HCT116 (cell line): ENCODE measurements at regions not wholly inside any gene's neighbourhood (a gene's known extent, or its start where the extent isn't known, plus 50 kb on each side); places are given as distances from the start of the nearest gene placed in this dataset.

Experiments used
- ATAC-seq: fragments of 200-7000 bp; cut with Tn5 transposase; 2 replicates; pipeline ENCODE4 v1.9.1; 2020; ENCODE audit warnings: mild to moderate bottlenecking, moderate library complexity
- BruUV-seq: library from RNA; stranded (reverse); fragments of 400-500 nt; replicated peaks from 2 replicates; lab custom pipeline; 2021; lab: Mats Ljungman, UMichigan
- CTCF ChIA-PET: fragments of 300-600 bp; sonication (Branson Sonifier 250); formaldehyde crosslinking; loops from one replicate; lab custom pipeline; 2021; ENCODE audit warnings: antibody characterized with exemption; lab: Charles Lee
- POLR2A ChIA-PET: fragments of 300-600, 350-600 bp; sonication (Branson Sonifier 250); formaldehyde crosslinking; loops from one replicate; lab custom pipeline; 2021; ENCODE audit warnings: antibody characterized with exemption; lab: Charles Lee
- RAD21 ChIA-PET, 2 experiments: fragments of 300-600 bp; sonication (Branson Sonifier 250); formaldehyde crosslinking; loops; one replicate each; lab custom pipeline; 2023; ENCODE audit warnings: low total read pairs in 2 of 2; ENCODE audit not compliant: uncharacterized antibody in 2 of 2, unreplicated experiment in 2 of 2, low non-redundant PET in 1 of 2; lab: Charles Lee
- DNase-seq: peaks from one replicate; pipeline ENCODE4 v3.0.0-alpha.2; 2010; ENCODE audit warnings: low read depth, low spot score
- H2AFZ ChIP-seq: fragments of 200-600 bp; shearing (Covaris generic), sonication (generic); 2 replicates; pipeline ENCODE4 v1.6.1; 2017; ENCODE audit warnings: low read depth, mixed run types, mixed read lengths, antibody characterized with exemption, low read length; ENCODE audit not compliant: poor library complexity, severe bottlenecking
- H3K27ac ChIP-seq: 2 replicates; pipeline ENCODE4 v1.5.1; 2012; ENCODE audit warnings: low read depth, low read length
- H3K27me3 ChIP-seq: fragments of 200-600 bp; sonication (generic); 2 replicates; pipeline ENCODE4 v1.6.1; 2016; ENCODE audit warnings: mixed run types, low read length, mixed read lengths; ENCODE audit not compliant: insufficient read depth
- H3K36me3 ChIP-seq, 2 experiments: fragments of 200-500 bp in 1 of 2; fragments of 200-600 bp in 1 of 2; sonication (Bioruptor generic) in 1 of 2; sonication (generic) in 1 of 2; 2 replicates each; pipeline versions ENCODE4 v1.5.1 to v1.6.1; 2014 to 2016; ENCODE audit warnings: low read length in 2 of 2, inconsistent platforms in 1 of 2, mixed read lengths in 1 of 2, mixed run types in 1 of 2; ENCODE audit not compliant: insufficient read depth in 2 of 2, control insufficient read depth in 1 of 2
- H3K4me1 ChIP-seq, 2 experiments: fragments of 200-600 bp in 1 of 2; sonication (generic) in 1 of 2; 2 replicates each; pipeline versions ENCODE4 v1.5.1 to v1.6.1; 2012 to 2017; ENCODE audit warnings: low read length in 2 of 2, inconsistent platforms in 1 of 2, mild to moderate bottlenecking in 1 of 2, mixed read lengths in 1 of 2, mixed run types in 1 of 2, moderate library complexity in 1 of 2; ENCODE audit not compliant: insufficient read depth in 2 of 2, control insufficient read depth in 1 of 2
- H3K4me2 ChIP-seq: fragments of 200-600 bp; sonication (generic); 2 replicates; pipeline ENCODE4 v1.6.1; 2017; ENCODE audit warnings: mixed run types, low read length, mixed read lengths
- H3K4me3 ChIP-seq, 2 experiments: fragments of 200-600 bp in 1 of 2; sonication (generic) in 1 of 2; replicated peaks in 1 of 2; 2 replicates each; pipeline ENCODE4 v1.5.1; 2011 to 2016; ENCODE audit warnings: low read length in 2 of 2, control low read depth in 1 of 2, low read depth in 1 of 2, mild to moderate bottlenecking in 1 of 2, mixed read lengths in 1 of 2, mixed run types in 1 of 2
- H3K79me2 ChIP-seq: fragments of 200-600 bp; sonication (generic); 2 replicates; pipeline ENCODE4 v1.6.1; 2017; ENCODE audit warnings: mild to moderate bottlenecking, mixed run types, low read length, moderate library complexity, mixed read lengths; ENCODE audit not compliant: insufficient read depth
- H3K9ac ChIP-seq: fragments of 200-600 bp; sonication (generic); 2 replicates; pipeline ENCODE4 v1.6.1; 2016; ENCODE audit warnings: low read length, mixed read lengths
- H3K9me2 ChIP-seq: fragments of 200-600 bp; sonication (generic), shearing (Covaris generic); 2 replicates; pipeline ENCODE4 v1.6.1; 2017; ENCODE audit warnings: mixed run types, mild to moderate bottlenecking, moderate library complexity; ENCODE audit not compliant: insufficient read depth
- H3K9me3 ChIP-seq, 2 experiments: fragments of 200-500 bp in 1 of 2; fragments of 200-600 bp in 1 of 2; sonication (Bioruptor generic) in 1 of 2; sonication (generic) in 1 of 2; 2 replicates each; pipeline ENCODE4 v1.6.1; 2014 to 2017; ENCODE audit warnings: low read length in 2 of 2, mixed read lengths in 2 of 2, inconsistent platforms in 1 of 2, low read depth in 1 of 2, mild to moderate bottlenecking in 1 of 2, mixed run types in 1 of 2, moderate library complexity in 1 of 2; ENCODE audit not compliant: control insufficient read depth in 1 of 2, insufficient read depth in 1 of 2
- H4K20me1 ChIP-seq: fragments of 200-600 bp; sonication (generic), shearing (Covaris generic); 2 replicates; pipeline ENCODE4 v1.6.1; 2017; ENCODE audit warnings: mixed run types, mild to moderate bottlenecking, moderate library complexity; ENCODE audit not compliant: insufficient read depth
- CBX3 ChIP-seq: IDR thresholded peaks from 2 replicates; pipeline ENCODE4 v1.6.1; 2012; ENCODE audit warnings: low read depth
- EGR1 ChIP-seq: IDR thresholded peaks from 2 replicates; pipeline ENCODE4 v1.6.1; 2012; ENCODE audit warnings: low read depth
- POLR2A ChIP-seq: IDR thresholded peaks from 2 replicates; pipeline ENCODE4 v1.7.0; 2011; ENCODE audit warnings: borderline replicate concordance; ENCODE audit not compliant: insufficient read depth, insufficient read length; ENCODE audit errors: extremely low read depth
- RAD21 ChIP-seq: IDR thresholded peaks from 2 replicates; pipeline ENCODE4 v1.6.1; 2012; ENCODE audit warnings: low read depth, mild to moderate bottlenecking
- TCF7L2 ChIP-seq: IDR thresholded peaks from 2 replicates; pipeline ENCODE4 v1.7.0; 2011; ENCODE audit warnings: borderline replicate concordance, inconsistent platforms; ENCODE audit not compliant: insufficient read depth, insufficient read length; ENCODE audit errors: extremely low read depth
- YY1 ChIP-seq: IDR thresholded peaks from 2 replicates; pipeline ENCODE4 v1.6.1; 2011; ENCODE audit warnings: low read length, low read depth, moderate library complexity, mild to moderate bottlenecking; ENCODE audit not compliant: insufficient replicate concordance; ENCODE audit errors: extremely low read depth
- intact Hi-C: fragments of 100-400 bp; cut with micrococcal nuclease; formaldehyde crosslinking; loops from 2 replicates; pipeline ENCODE4 v1.10.0; 2022

GRCh38 chr2:122255924-122256323 is 500.5 kb downstream of the TSN start (continued):
- TF ChIP-seq CBX3 = no peak

- Histone ChIP-seq H2AFZ (no peak overlapping the region), H3K4me3 (no peak overlapping the region), H3K27me3 (no peaks in the 10 kb centered on the region), H3K4me2 (no peak overlapping the region), H3K4me1 (no peaks in the 10 kb centered on the region), H3K36me3 (no peaks in the 10 kb centered on the region), H3K9me3 (no peaks in the 10 kb centered on the region), H3K9ac (no peak overlapping the region), H3K79me2 (no peaks in the 10 kb centered on the region), H3K9me2 (no peaks in the 10 kb centered on the region), H4K20me1 (no peaks in the 10 kb centered on the region), H3K27ac (no peak overlapping the region)
- ChIA-PET POLR2A (no interaction called here), CTCF (no interaction called here), RAD21 (no interaction called here)
- ATAC-seq (no peak), DNase-seq (no peak)
- no TSS peak for BruUV-seq
- TF ChIP-seq RAD21 = no peak
- no peak for TF ChIP-seq YY1
- no peak for TF ChIP-seq TCF7L2
- TF ChIP-seq POLR2A = no peak
- intact Hi-C loops = no loop called here
Observed at GRCh38 chr2:122261911-122262310, 506.5 kb downstream of the TSN start.

GRCh38 chr2:122263746-122264145 is 508.3 kb downstream of the TSN start:
- no peak overlapping the region for H2AFZ ChIP-seq
- no peaks in the 10 kb centered on the region for H3K27me3 ChIP-seq
- intact Hi-C loops = no loop called here
- no peak overlapping the region for H3K4me3 ChIP-seq
- H3K36me3 ChIP-seq = no peaks in the 10 kb centered on the region
- no peaks in the 10 kb centered on the region for H4K20me1 ChIP-seq
- H3K9ac ChIP-seq = no peak overlapping the region
- TF ChIP-seq EGR1 = no peak
- H3K27ac ChIP-seq = no peak overlapping the region
- ChIA-PET POLR2A (no interaction called here), CTCF (no interaction called here), RAD21 (no interaction called here)
- H3K9me2 ChIP-seq = no peaks in the 10 kb centered on the region
- no TSS peak for BruUV-seq
- DNase-seq = no peak
- no peak for ATAC-seq
- no peaks in the 10 kb centered on the region for H3K4me1 ChIP-seq
- no peak overlapping the region for H3K4me2 ChIP-seq
- no peaks in the 10 kb centered on the region for H3K79me2 ChIP-seq
- H3K9me3 ChIP-seq = no peaks in the 10 kb centered on the region
